GM21825 (cell line): ENCODE measurements at regions not wholly inside any gene's neighbourhood (a gene's known extent, or its start where the extent isn't known, plus 50 kb on each side); places are given as distances from the start of the nearest gene placed in this dataset.

Source experiments
- ATAC-seq: cut with Tn5 transposase; IDR thresholded peaks from one replicate; pipeline ENCODE4 v1.9.1; 2021; ENCODE audit warnings: mild to moderate bottlenecking, moderate library complexity; ENCODE audit not compliant: unreplicated experiment

DNA sequence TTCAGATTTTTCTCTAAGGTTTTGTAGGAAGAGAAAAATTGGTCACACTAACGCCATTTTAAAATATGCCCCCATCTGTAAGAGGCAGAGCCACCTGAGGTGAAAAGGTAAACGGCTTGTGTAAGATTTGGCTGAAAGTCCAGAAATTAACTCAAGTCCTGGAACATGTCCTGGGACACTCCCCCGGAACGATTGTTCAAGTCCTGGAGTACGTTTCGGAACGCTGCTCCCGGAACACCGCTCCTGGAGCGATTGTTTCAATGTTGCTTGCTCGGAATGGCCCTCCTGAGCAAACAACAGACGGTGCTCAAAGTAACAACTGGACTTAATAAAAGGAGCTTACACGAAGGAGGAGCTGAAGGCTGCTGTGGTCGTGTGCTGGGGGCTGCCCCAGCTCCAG is 796.5 kb upstream of the SLIT2 start:
- ATAC-seq, result no peak

DNA sequence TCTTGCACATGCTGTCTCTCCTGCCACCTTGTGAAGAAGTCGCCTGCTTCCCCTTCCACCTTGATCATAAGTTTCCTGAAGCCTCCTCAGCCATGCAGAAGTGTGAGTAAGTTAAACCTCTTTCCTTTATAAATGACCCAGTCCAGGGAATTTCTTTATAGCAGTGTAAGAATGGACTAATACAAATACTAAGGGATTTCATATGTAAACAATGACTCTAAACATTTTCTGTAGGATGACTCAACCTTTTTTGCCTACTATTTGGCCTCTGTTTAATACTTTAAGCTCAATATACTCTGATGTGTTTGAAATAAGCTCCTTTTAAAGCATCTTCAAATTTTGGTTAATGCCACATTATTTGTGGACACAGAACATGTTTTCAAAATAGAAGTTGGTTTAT is 813.5 kb upstream of the SLIT2 start:
- no peak for ATAC-seq

DNA sequence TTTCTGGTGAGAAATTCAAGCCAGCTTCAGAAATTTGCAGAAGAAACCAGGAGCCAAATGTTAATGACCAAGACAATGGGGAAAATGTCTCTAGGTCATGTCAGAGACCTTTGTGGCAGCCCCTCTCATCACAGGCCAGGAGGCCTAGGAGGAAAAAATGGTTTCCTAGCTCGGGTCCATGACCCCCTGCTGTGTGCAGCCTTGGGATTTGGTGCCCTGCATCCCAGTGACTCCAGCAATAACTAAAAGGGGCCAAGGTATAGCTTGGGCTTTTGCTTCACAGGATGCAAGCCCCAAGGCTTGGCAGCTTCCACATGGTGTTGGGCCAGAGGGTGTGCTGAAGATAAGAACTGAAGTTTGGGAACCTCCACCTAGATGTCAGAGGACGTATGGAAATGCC is 814.7 kb upstream of the SLIT2 start:
- ATAC-seq, result no peak

DNA sequence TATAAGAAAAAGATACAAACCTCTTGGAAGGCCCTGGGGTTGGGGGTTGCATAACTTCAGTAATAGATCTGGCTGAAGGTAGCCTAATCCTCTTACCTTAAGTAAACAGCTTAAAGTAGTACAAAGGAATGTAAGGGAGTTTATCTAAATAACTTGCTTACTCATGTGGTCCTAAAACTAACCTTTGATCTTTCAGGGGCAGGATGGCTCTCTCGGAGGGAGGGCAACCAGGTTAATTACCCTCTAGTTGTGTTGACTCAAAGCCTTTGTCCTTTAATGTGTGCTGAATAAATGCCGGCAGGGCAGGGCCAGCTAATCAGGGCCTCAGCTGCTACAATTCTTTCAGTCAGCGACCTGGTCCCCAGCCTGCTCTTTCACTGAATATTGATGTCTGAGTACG is 822.0 kb upstream of the SLIT2 start:
- ATAC-seq, result no peak

- ATAC-seq, result no peak
These were observed 826.6 kb upstream of the SLIT2 start for GRCh38 chr4:19425146-19425545.

- no peak for ATAC-seq
These were observed 834.4 kb upstream of the SLIT2 start for GRCh38 chr4:19417256-19417655.

DNA sequence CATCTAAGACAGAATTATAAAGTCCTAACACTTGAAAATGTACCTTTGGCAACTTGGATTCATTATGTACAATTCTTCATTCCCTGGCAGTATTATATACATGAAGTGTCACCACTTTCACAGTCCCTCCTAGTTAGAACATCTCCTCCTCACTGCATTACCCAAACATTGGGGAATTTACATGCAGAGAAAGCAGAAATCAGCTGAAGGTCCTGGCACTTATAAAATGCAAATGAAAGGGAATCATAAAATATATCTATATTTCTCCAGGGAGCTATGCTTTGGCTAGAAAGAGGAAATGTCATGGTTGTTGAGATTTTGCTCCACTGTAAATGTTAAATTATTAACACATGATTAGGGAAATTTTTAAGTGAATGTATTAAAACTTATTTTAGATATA is 835.6 kb upstream of the SLIT2 start:
- no peak for ATAC-seq

GRCh38 chr4:19408490-19408889 is 843.2 kb upstream of the SLIT2 start:
- ATAC-seq, result no peak

DNA sequence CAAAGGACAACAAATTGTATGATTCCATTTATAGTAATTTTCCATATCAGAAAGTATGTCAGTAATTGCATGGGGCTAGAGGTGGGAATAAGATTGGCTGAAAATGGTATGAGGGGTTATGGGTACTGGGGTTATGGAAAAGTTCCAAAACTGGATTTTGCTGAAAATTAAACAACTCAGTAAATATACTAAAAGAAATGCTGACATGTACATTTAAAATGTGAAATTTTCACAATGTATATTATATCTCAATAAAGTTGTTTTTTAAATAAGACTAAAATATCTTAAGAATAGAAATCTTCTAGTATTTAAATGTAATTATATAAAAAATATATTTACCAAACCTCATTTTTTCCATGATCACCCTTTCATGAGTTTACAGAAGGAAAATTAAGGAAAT is 844.9 kb upstream of the SLIT2 start:
- ATAC-seq, result no peak

DNA sequence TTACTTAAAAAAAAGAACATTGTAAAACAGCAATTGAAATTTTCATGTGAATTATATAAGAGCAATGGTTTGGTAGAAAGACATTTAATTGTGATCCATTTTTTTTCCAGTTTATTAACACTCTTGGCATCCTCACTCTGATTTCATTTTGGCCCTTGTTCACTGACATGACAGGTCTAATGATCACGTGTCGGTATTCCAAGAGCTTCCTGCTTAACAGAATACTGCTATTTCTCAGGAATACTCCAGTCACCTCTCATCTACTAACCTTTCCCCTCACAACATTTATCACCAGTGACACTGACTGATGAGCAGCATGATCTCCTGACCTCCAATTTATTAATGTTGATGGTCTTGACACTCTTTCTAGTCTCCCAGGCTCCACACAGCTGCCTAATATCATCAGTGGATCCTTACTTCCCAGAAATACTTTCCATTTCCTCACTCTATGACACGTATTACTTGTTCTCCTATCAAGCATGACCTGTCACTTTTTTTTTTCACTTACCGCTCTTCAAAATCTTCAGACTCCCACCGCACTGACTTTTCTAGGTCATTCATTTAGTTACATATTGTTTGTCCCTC is 847.8 kb upstream of the SLIT2 start:
- ATAC-seq, result no peak

GRCh38 chr4:19402581-19403065 is 849.1 kb upstream of the SLIT2 start:
- ATAC-seq, result no peak

GRCh38 chr4:19401301-19402080 is 850.2 kb upstream of the SLIT2 start:
- no peak for ATAC-seq

DNA sequence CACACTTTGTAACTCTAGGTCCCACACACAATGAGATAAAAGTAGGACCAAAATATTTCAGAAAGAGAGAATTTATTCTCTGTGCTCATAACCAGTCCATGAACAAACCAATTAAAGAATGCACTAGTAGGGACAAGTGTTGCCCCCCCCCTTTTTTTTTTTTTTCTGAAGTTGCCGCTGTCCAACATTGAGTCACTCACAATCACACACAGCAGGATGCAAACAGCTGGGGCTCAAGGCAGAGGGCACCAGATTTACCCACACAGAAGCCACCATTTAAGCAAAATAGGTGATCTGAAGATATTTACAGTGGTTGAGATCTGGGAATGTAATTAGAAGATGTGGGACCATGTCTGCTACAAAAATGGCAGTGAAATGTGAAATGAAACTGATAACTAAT is 850.9 kb upstream of the SLIT2 start:
- ATAC-seq, result no peak

GRCh38 chr4:19399001-19399400 is 852.7 kb upstream of the SLIT2 start:
- ATAC-seq, result no peak

DNA sequence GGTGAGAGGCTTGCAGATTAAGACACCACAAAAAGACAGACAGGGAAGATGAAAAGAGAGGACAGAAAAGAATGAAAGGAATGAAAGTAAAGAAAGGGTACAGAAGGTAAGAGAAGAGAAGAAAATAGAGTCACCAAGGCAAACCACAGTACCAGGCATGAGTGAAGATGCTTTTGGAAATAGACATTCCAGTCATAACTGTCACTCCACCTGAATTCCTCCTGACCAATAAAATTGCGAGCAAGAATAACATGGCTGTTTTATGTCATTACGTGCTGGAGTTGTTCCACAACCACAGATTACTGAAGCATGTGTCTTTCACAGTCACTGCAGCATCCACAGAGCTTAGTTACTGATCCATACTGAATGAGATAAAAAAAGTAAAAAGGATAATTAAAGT is 864.9 kb upstream of the SLIT2 start:
- no peak for ATAC-seq

GRCh38 chr4:19382993-19383756 is 868.5 kb upstream of the SLIT2 start:
- no peak for ATAC-seq

- ATAC-seq, result no peak
These were observed 870.6 kb upstream of the SLIT2 start for GRCh38 chr4:19381068-19381467.

- no peak for ATAC-seq
These were observed 871.1 kb upstream of the SLIT2 start for GRCh38 chr4:19380600-19380999.

- ATAC-seq, result no peak
These were observed 872.5 kb upstream of the SLIT2 start for GRCh38 chr4:19379191-19379708.

- no peak for ATAC-seq
These were observed 875.8 kb upstream of the SLIT2 start for GRCh38 chr4:19375931-19376330.

DNA sequence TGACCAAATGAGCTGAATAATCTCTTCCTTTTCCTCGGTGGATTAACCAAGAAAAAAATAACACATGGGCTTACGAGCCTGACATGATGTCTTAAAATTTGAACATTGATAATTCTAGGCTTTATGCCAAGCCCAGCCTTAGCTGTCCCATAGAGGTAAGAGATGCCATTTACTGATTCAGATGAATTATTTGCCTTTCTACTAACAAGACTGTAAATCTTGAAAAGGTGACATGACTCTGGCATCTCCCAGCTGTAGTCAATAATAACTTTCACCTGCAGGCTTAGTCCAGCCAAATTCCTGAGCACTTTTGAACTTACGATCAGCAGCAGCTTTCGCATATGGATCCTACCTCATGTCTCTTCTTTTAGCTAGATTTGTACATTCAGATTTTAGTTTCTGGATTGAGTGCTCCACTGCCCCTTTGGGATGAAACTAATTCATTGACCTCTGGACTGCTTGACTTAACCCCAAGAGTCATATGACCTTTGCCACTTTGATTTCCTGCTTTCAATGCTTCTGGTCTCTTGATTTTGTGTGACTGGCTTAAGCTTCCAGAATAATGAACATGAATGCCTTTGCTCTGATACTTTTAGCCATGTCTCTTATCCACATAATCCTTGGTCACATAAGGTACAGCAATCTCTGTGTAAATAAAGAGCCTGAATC is 876.4 kb upstream of the SLIT2 start:
- ATAC-seq, result no peak
